ENCODE measurements at regions not wholly inside any gene's neighbourhood (a gene's known extent, or its start where the extent isn't known, plus 50 kb on each side); places are given as distances from the start of the nearest gene placed in this dataset.

- DNase-seq: no peak
These were observed 61.8 kb upstream of the PTPRD start for GRCh38 chr9:10674586-10674985.

- no peak for DNase-seq
These were observed 65.2 kb upstream of the PTPRD start for GRCh38 chr9:10678010-10678409.

GRCh38 chr9:10678790-10679189 lies 66.0 kb upstream of the PTPRD start:
- DNase-seq: no peak

GRCh38 chr9:10686943-10687342 lies 74.1 kb upstream of the PTPRD start:
- no peak for DNase-seq

GRCh38 chr9:10690546-10690945 lies 77.7 kb upstream of the PTPRD start:
- no peak for DNase-seq

GRCh38 chr9:10697044-10697443 lies 84.2 kb upstream of the PTPRD start:
- DNase-seq: no peak

- no peak for DNase-seq
These were observed 87.5 kb upstream of the PTPRD start for GRCh38 chr9:10700291-10700690.

GRCh38 chr9:10700915-10701314 lies 88.1 kb upstream of the PTPRD start:
- no peak for DNase-seq

- no peak for DNase-seq
These were observed 89.1 kb upstream of the PTPRD start for GRCh38 chr9:10701906-10702305.

- DNase-seq: no peak
These were observed 90.3 kb upstream of the PTPRD start for GRCh38 chr9:10703139-10703538.

- DNase-seq: no peak
These were observed 91.9 kb upstream of the PTPRD start for GRCh38 chr9:10704720-10705119.

GRCh38 chr9:10705383-10705782 lies 92.6 kb upstream of the PTPRD start:
- no peak for DNase-seq

- DNase-seq: no peak
These were observed 94.0 kb upstream of the PTPRD start for GRCh38 chr9:10706788-10707187.

- DNase-seq: no peak
These were observed 108.5 kb upstream of the PTPRD start for GRCh38 chr9:10721301-10721700.

GRCh38 chr9:10729213-10729612 lies 116.4 kb upstream of the PTPRD start:
- DNase-seq: no peak

GRCh38 chr9:10744669-10745068 lies 131.9 kb upstream of the PTPRD start:
- no peak for DNase-seq

- no peak for DNase-seq
These were observed 140.7 kb upstream of the PTPRD start for GRCh38 chr9:10753474-10753873.

GRCh38 chr9:10764481-10764880 lies 151.7 kb upstream of the PTPRD start:
- DNase-seq: no peak

- DNase-seq: no peak
These were observed 160.3 kb upstream of the PTPRD start for GRCh38 chr9:10773136-10773535.

GRCh38 chr9:10774051-10774450 lies 161.2 kb upstream of the PTPRD start:
- DNase-seq: no peak

- no peak for DNase-seq
These were observed 172.5 kb upstream of the PTPRD start for GRCh38 chr9:10785255-10785654.

- DNase-seq: no peak
These were observed 180.5 kb upstream of the PTPRD start for GRCh38 chr9:10793306-10793705.

- no peak for DNase-seq
These were observed 191.7 kb upstream of the PTPRD start for GRCh38 chr9:10804486-10804885.

GRCh38 chr9:10806868-10807267 lies 194.1 kb upstream of the PTPRD start:
- no peak for DNase-seq

- DNase-seq: no peak
These were observed 205.4 kb upstream of the PTPRD start for GRCh38 chr9:10818206-10818605.

GRCh38 chr9:10835791-10836463 lies 223.1 kb upstream of the PTPRD start:
- DNase-seq: no peak
